ENCODE measurements at regions not wholly inside any gene's neighbourhood (a gene's known extent, or its start where the extent isn't known, plus 50 kb on each side); places are given as distances from the start of the nearest gene placed in this dataset.

GRCh38 chr5:107790671-107791070 lies 119.9 kb upstream of the EFNA5 start:
- Histone ChIP-seq H3K4me1 (ENCODE audit: control insufficient read depth, insufficient read depth, low read length) (no peaks in the 10 kb centered on the region), H3K4me3 (ENCODE audit: low read depth, low read length) (no peak overlapping the region), H3K9ac (ENCODE audit: low read length) (no peak overlapping the region)

DNA sequence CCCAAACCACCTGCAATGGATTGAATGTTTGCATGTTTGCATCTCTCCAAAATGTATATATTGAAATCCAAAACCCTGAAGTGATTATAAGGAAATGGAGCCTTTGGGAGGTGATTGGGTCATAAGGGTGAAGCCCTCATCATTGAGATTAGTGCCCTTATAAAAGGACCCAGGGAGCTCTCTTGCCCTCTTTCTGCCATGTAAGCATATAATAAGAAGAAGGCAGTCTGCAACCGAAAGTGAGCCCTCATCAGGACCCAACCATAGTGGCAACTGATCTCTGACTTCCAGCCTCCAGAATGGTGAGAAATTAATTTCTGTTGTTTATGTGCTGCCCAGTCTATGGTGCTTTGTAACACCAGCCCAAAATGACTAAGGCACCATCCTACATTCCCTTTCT lies 115.7 kb upstream of the EFNA5 start:
- no peak overlapping the region for H3K27ac ChIP-seq (ENCODE audit: low read depth, low read length)
- H3K36me3 ChIP-seq (ENCODE audit: control insufficient read depth, insufficient read depth, low read length) = no peaks in the 10 kb centered on the region
- peaks cover 10% of the 10 kb centered on the region; the same call in 1 of the 2 replicates for H3K9me3 ChIP-seq (ENCODE audit: control insufficient read depth, insufficient read depth, low read depth, low read length)
- no peaks in the 10 kb centered on the region for H3K4me1 ChIP-seq (ENCODE audit: control insufficient read depth, insufficient read depth, low read length)
- no peak overlapping the region for H3K4me3 ChIP-seq (ENCODE audit: low read depth, low read length)
- no peaks in the 10 kb centered on the region for H3K27me3 ChIP-seq (ENCODE audit: control insufficient read depth, insufficient read depth, low read length)
- H3K9ac ChIP-seq (ENCODE audit: low read length) = no peak overlapping the region

More at GRCh38 chr5:107790671-107791070, 119.9 kb upstream of the EFNA5 start:
- Histone ChIP-seq H3K27ac (ENCODE audit: low read depth, low read length) (no peak overlapping the region), H3K36me3 (ENCODE audit: control insufficient read depth, insufficient read depth, low read length) (no peaks in the 10 kb centered on the region), H3K9me3 (ENCODE audit: control insufficient read depth, insufficient read depth, low read depth, low read length) (peaks cover 4% of the 10 kb centered on the region; the same call in 1 of the 2 replicates), H3K27me3 (ENCODE audit: control insufficient read depth, insufficient read depth, low read length) (no peaks in the 10 kb centered on the region)

- H3K27ac ChIP-seq (ENCODE audit: low read depth, low read length) = no peak overlapping the region
Measured at GRCh38 chr5:107783551-107783950, 112.8 kb upstream of the EFNA5 start.

DNA sequence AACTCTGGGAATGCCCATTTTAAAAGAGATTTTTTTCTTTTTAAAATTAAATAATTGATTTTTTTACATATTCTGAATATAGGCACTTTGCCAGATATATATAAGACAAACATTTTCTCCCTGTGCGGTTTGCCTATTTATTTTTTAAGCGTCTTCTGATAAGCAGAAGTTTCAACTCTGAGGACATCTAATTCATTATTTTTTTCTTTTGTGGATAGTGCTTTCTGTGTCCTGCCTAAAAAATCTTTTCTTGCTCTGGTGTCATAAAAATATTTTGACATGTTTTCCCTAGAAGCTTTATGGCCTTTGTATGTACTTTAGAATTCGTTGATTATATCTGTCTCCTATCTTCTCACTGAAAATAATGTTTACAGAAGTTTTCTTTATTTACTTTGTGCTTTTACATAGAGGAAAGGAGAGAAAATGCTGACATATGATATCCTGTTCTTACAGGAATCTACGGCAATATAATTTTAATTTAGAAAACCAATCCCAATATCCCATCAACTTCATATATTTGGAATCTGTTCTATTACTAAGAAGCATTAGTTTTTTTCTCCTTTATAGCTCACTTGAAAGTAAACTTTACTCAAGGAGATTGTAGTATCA lies 111.9 kb upstream of the EFNA5 start:
- H3K9me3 ChIP-seq (ENCODE audit: control insufficient read depth, insufficient read depth, low read depth, low read length) = peaks cover 19% of the 10 kb centered on the region
- no peaks in the 10 kb centered on the region for H3K27me3 ChIP-seq (ENCODE audit: control insufficient read depth, insufficient read depth, low read length)
- no peaks in the 10 kb centered on the region for H3K36me3 ChIP-seq (ENCODE audit: control insufficient read depth, insufficient read depth, low read length)
- no peaks in the 10 kb centered on the region for H3K4me1 ChIP-seq (ENCODE audit: control insufficient read depth, insufficient read depth, low read length)
- H3K4me3 ChIP-seq (ENCODE audit: low read depth, low read length) = no peak overlapping the region
- H3K27ac ChIP-seq (ENCODE audit: low read depth, low read length) = no peak overlapping the region
- H3K9ac ChIP-seq (ENCODE audit: low read length) = no peak overlapping the region

More at GRCh38 chr5:107783551-107783950, 112.8 kb upstream of the EFNA5 start:
- no peaks in the 10 kb centered on the region for H3K4me1 ChIP-seq (ENCODE audit: control insufficient read depth, insufficient read depth, low read length)
- peaks cover 19% of the 10 kb centered on the region for H3K9me3 ChIP-seq (ENCODE audit: control insufficient read depth, insufficient read depth, low read depth, low read length)
- no peaks in the 10 kb centered on the region for H3K27me3 ChIP-seq (ENCODE audit: control insufficient read depth, insufficient read depth, low read length)
- no peak overlapping the region for H3K9ac ChIP-seq (ENCODE audit: low read length)
- H3K4me3 ChIP-seq (ENCODE audit: low read depth, low read length) = no peak overlapping the region
- no peaks in the 10 kb centered on the region for H3K36me3 ChIP-seq (ENCODE audit: control insufficient read depth, insufficient read depth, low read length)

GRCh38 chr5:107781451-107781850 lies 110.7 kb upstream of the EFNA5 start:
- H3K27me3 ChIP-seq (ENCODE audit: control insufficient read depth, insufficient read depth, low read length) = no peaks in the 10 kb centered on the region
- H3K4me1 ChIP-seq (ENCODE audit: control insufficient read depth, insufficient read depth, low read length) = peaks cover 11% of the 10 kb centered on the region
- no peaks in the 10 kb centered on the region for H3K36me3 ChIP-seq (ENCODE audit: control insufficient read depth, insufficient read depth, low read length)
- H3K27ac ChIP-seq (ENCODE audit: low read depth, low read length) = no peak overlapping the region
- no peak overlapping the region for H3K4me3 ChIP-seq (ENCODE audit: low read depth, low read length)
- peaks cover 19% of the 10 kb centered on the region for H3K9me3 ChIP-seq (ENCODE audit: control insufficient read depth, insufficient read depth, low read depth, low read length)
- H3K9ac ChIP-seq (ENCODE audit: low read length) = no peak overlapping the region

- Histone ChIP-seq H3K36me3 (ENCODE audit: control insufficient read depth, insufficient read depth, low read length) (no peaks in the 10 kb centered on the region), H3K27me3 (ENCODE audit: control insufficient read depth, insufficient read depth, low read length) (no peaks in the 10 kb centered on the region), H3K9ac (ENCODE audit: low read length) (no peak overlapping the region), H3K27ac (ENCODE audit: low read depth, low read length) (no peak overlapping the region), H3K4me1 (ENCODE audit: control insufficient read depth, insufficient read depth, low read length) (peaks cover 12% of the 10 kb centered on the region), H3K4me3 (ENCODE audit: low read depth, low read length) (no peak overlapping the region), H3K9me3 (ENCODE audit: control insufficient read depth, insufficient read depth, low read depth, low read length) (peaks cover 16% of the 10 kb centered on the region)
Measured at GRCh38 chr5:107779437-107779836, 108.7 kb upstream of the EFNA5 start.

- Histone ChIP-seq H3K9ac (ENCODE audit: low read length) (no peak overlapping the region), H3K4me3 (ENCODE audit: low read depth, low read length) (no peak overlapping the region), H3K9me3 (ENCODE audit: control insufficient read depth, insufficient read depth, low read depth, low read length) (peaks cover 16% of the 10 kb centered on the region), H3K36me3 (ENCODE audit: control insufficient read depth, insufficient read depth, low read length) (no peaks in the 10 kb centered on the region), H3K27me3 (ENCODE audit: control insufficient read depth, insufficient read depth, low read length) (no peaks in the 10 kb centered on the region), H3K27ac (ENCODE audit: low read depth, low read length) (no peak overlapping the region), H3K4me1 (ENCODE audit: control insufficient read depth, insufficient read depth, low read length) (peaks cover 12% of the 10 kb centered on the region)
Measured at GRCh38 chr5:107778647-107779046, 107.9 kb upstream of the EFNA5 start.

GRCh38 chr5:107776922-107777740 lies 106.4 kb upstream of the EFNA5 start:
- Histone ChIP-seq H3K27ac (ENCODE audit: low read depth, low read length) (no peak overlapping the region), H3K4me3 (ENCODE audit: low read depth, low read length) (no peak overlapping the region), H3K27me3 (ENCODE audit: control insufficient read depth, insufficient read depth, low read length) (no peaks in the 10 kb centered on the region), H3K9me3 (ENCODE audit: control insufficient read depth, insufficient read depth, low read depth, low read length) (peaks cover 13% of the 10 kb centered on the region), H3K36me3 (ENCODE audit: control insufficient read depth, insufficient read depth, low read length) (no peaks in the 10 kb centered on the region), H3K4me1 (ENCODE audit: control insufficient read depth, insufficient read depth, low read length) (peaks cover 24% of the 10 kb centered on the region), H3K9ac (ENCODE audit: low read length) (no peak overlapping the region)

- Histone ChIP-seq H3K36me3 (ENCODE audit: control insufficient read depth, insufficient read depth, low read length) (no peaks in the 10 kb centered on the region), H3K4me1 (ENCODE audit: control insufficient read depth, insufficient read depth, low read length) (peaks cover 30% of the 10 kb centered on the region), H3K9ac (ENCODE audit: low read length) (no peak overlapping the region), H3K27ac (ENCODE audit: low read depth, low read length) (no peak overlapping the region), H3K27me3 (ENCODE audit: control insufficient read depth, insufficient read depth, low read length) (no peaks in the 10 kb centered on the region), H3K4me3 (ENCODE audit: low read depth, low read length) (no peak overlapping the region), H3K9me3 (ENCODE audit: control insufficient read depth, insufficient read depth, low read depth, low read length) (peaks cover 10% of the 10 kb centered on the region)
Measured at GRCh38 chr5:107776506-107776905, 105.8 kb upstream of the EFNA5 start.

- Histone ChIP-seq H3K4me1 (ENCODE audit: control insufficient read depth, insufficient read depth, low read length) (peaks cover 32% of the 10 kb centered on the region), H3K36me3 (ENCODE audit: control insufficient read depth, insufficient read depth, low read length) (no peaks in the 10 kb centered on the region), H3K9ac (ENCODE audit: low read length) (no peak overlapping the region), H3K27ac (ENCODE audit: low read depth, low read length) (no peak overlapping the region), H3K9me3 (ENCODE audit: control insufficient read depth, insufficient read depth, low read depth, low read length) (no peaks in the 10 kb centered on the region), H3K4me3 (ENCODE audit: low read depth, low read length) (no peak overlapping the region), H3K27me3 (ENCODE audit: control insufficient read depth, insufficient read depth, low read length) (no peaks in the 10 kb centered on the region)
Measured at GRCh38 chr5:107774316-107774715, 103.6 kb upstream of the EFNA5 start.

DNA sequence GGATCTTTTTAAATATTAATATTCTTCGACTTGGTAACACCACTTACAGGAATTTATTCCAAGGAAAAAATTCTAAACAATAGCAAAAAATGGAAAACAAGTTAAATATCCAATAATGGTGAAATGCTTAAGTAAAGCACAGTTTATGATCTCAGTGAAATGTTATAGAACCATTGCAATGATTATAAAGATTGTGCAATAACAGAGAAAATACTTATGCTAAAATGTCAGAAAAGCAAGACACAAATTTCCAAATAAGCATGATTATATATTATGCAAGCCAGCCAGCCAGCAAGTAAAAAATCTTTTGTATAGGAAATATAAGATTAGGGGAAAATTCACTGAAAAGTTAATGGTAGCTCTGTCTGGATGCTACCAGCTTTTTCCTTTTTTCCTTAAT lies 102.7 kb upstream of the EFNA5 start:
- Histone ChIP-seq H3K27me3 (ENCODE audit: control insufficient read depth, insufficient read depth, low read length) (no peaks in the 10 kb centered on the region), H3K4me3 (ENCODE audit: low read depth, low read length) (no peak overlapping the region), H3K9me3 (ENCODE audit: control insufficient read depth, insufficient read depth, low read depth, low read length) (no peaks in the 10 kb centered on the region), H3K4me1 (ENCODE audit: control insufficient read depth, insufficient read depth, low read length) (peaks cover 32% of the 10 kb centered on the region), H3K9ac (ENCODE audit: low read length) (no peak overlapping the region), H3K27ac (ENCODE audit: low read depth, low read length) (no peak overlapping the region), H3K36me3 (ENCODE audit: control insufficient read depth, insufficient read depth, low read length) (no peaks in the 10 kb centered on the region)

Data from HUES6 (cell line).